WTC11 (cell line): ENCODE measurements at regions not wholly inside any gene's neighbourhood (a gene's known extent, or its start where the extent isn't known, plus 50 kb on each side); places are given as distances from the start of the nearest gene placed in this dataset.

Experiments
- ATAC-seq: fragments of 200-7000 bp; cut with Tn5 transposase; 2 replicates; pipeline ENCODE4 v1.10.0; 2021; ENCODE audit warnings: mild to moderate bottlenecking, moderate library complexity
- CTCF ChIA-PET: fragments of 300-600 bp; sonication (Branson Sonifier 250); formaldehyde crosslinking; loops from one replicate; lab custom pipeline; 2021; ENCODE audit warnings: antibody characterized with exemption; lab: Charles Lee
- POLR2A ChIA-PET: fragments of 350-600 bp; sonication (Branson Sonifier 250); formaldehyde crosslinking; loops from one replicate; lab custom pipeline; 2021; ENCODE audit warnings: antibody characterized with exemption; lab: Charles Lee
- DNase-seq: peaks from one replicate; pipeline ENCODE4 v3.0.0; 2021; ENCODE audit warnings: low spot score
- H3K27ac Mint-ChIP-seq: 2 replicates; pipeline ENCODE4 v1.8.0; 2021; ENCODE audit warnings: mixed read lengths
- H3K27me3 Mint-ChIP-seq: 2 replicates; pipeline ENCODE4 v1.8.0; 2021; ENCODE audit warnings: low read depth, mild to moderate bottlenecking, moderate library complexity, mixed read lengths
- H3K36me3 Mint-ChIP-seq: 2 replicates; pipeline ENCODE4 v1.8.0; 2021; ENCODE audit warnings: mixed read lengths
- H3K4me1 Mint-ChIP-seq: 2 replicates; pipeline ENCODE4 v1.8.0; 2022; ENCODE audit warnings: mixed read lengths
- H3K4me3 Mint-ChIP-seq: 2 replicates; pipeline ENCODE4 v1.8.0; 2021; ENCODE audit warnings: mild to moderate bottlenecking, moderate library complexity, mixed read lengths
- H3K9me3 Mint-ChIP-seq: 2 replicates; pipeline ENCODE4 v1.8.0; 2021; ENCODE audit warnings: mixed read lengths
- CBFB ChIP-seq: sonication (generic); formaldehyde crosslinking; IDR thresholded peaks from 2 replicates; pipeline ENCODE4 v1.8.1; 2022; ENCODE audit warnings: mild to moderate bottlenecking, low read depth, missing genetic modification reagents
- ESRRA ChIP-seq: sonication (generic); formaldehyde crosslinking; IDR thresholded peaks from 2 replicates; pipeline ENCODE4 v1.8.1; 2022; ENCODE audit warnings: mild to moderate bottlenecking, missing genetic modification reagents, borderline replicate concordance
- FOXP1 ChIP-seq: sonication (generic); formaldehyde crosslinking; IDR thresholded peaks from 2 replicates; pipeline ENCODE4 v1.8.0; 2022; ENCODE audit warnings: missing genetic modification reagents, mild to moderate bottlenecking, moderate library complexity, borderline replicate concordance
- GTF2I ChIP-seq: fragments of 250-450 bp; sonication (Bioruptor Pico); conservative IDR thresholded peaks from 2 replicates; pipeline ENCODE4 v1.4.0; 2021; ENCODE audit warnings: mild to moderate bottlenecking
- NR3C1 ChIP-seq: sonication (generic); formaldehyde crosslinking; conservative IDR thresholded peaks from 2 replicates; pipeline ENCODE4 v1.8.1; 2023; ENCODE audit warnings: low read depth, mild to moderate bottlenecking, missing genetic modification reagents
- SMAD3 ChIP-seq: sonication (generic); formaldehyde crosslinking; IDR thresholded peaks from 2 replicates; pipeline ENCODE4 v1.8.0; 2022; ENCODE audit warnings: missing genetic modification reagents, mild to moderate bottlenecking, borderline replicate concordance
- SOX15 ChIP-seq: fragments of 250-450 bp; sonication (Bioruptor Pico); IDR thresholded peaks from 2 replicates; pipeline ENCODE4 v1.9.0; 2021; ENCODE audit warnings: mild to moderate bottlenecking
- TEAD1 ChIP-seq: sonication (generic); formaldehyde crosslinking; IDR thresholded peaks from 2 replicates; pipeline ENCODE4 v1.8.0; 2022; ENCODE audit warnings: mild to moderate bottlenecking, missing genetic modification reagents
- ZBTB21 ChIP-seq: sonication (generic); formaldehyde crosslinking; IDR thresholded peaks from 2 replicates; pipeline ENCODE4 v1.8.1; 2023; ENCODE audit warnings: mild to moderate bottlenecking, missing genetic modification reagents, borderline replicate concordance
- ZNF138 ChIP-seq: sonication (generic); formaldehyde crosslinking; conservative IDR thresholded peaks from 2 replicates; pipeline ENCODE4 v1.8.1; 2022; ENCODE audit warnings: mild to moderate bottlenecking, moderate library complexity, missing genetic modification reagents
- ZNF219 ChIP-seq: sonication (generic); formaldehyde crosslinking; IDR thresholded peaks from 2 replicates; pipeline ENCODE4 v1.8.0; 2023; ENCODE audit warnings: missing genetic modification reagents, mild to moderate bottlenecking, borderline replicate concordance
- ZNF232 ChIP-seq: sonication (generic); formaldehyde crosslinking; IDR thresholded peaks from 2 replicates; pipeline ENCODE4 v1.8.0; 2022; ENCODE audit warnings: mild to moderate bottlenecking, missing genetic modification reagents
- ZNF317 ChIP-seq: sonication (generic); formaldehyde crosslinking; IDR thresholded peaks from 2 replicates; pipeline ENCODE4 v1.8.1; 2023; ENCODE audit warnings: low read depth, mild to moderate bottlenecking, moderate library complexity, missing genetic modification reagents, borderline replicate concordance
- ZNF416 ChIP-seq: fragments of 250-450 bp; sonication (Bioruptor Pico); IDR thresholded peaks from 2 replicates; pipeline ENCODE4 v1.9.0; 2021; ENCODE audit warnings: mild to moderate bottlenecking, inconsistent platforms
- ZNF423 ChIP-seq: fragments of 250-450 bp; sonication (Bioruptor Pico); IDR thresholded peaks from 2 replicates; pipeline ENCODE4 v2.1.2; 2022; ENCODE audit warnings: mild to moderate bottlenecking, moderate library complexity
- ZNF671 ChIP-seq: fragments of 250-450 bp; sonication (Bioruptor Pico); IDR thresholded peaks from 2 replicates; pipeline ENCODE4 v1.8.0; 2021; ENCODE audit warnings: mild to moderate bottlenecking
- TF ChIP-seq, protein P1 (sequence below): sonication (generic); formaldehyde crosslinking; IDR thresholded peaks from 2 replicates; pipeline ENCODE4 v1.8.0; 2022; ENCODE audit warnings: mild to moderate bottlenecking, missing genetic modification reagents
- TF ChIP-seq, protein P2 (sequence below): sonication (generic); formaldehyde crosslinking; IDR thresholded peaks from 2 replicates; pipeline ENCODE4 v1.8.0; 2022; ENCODE audit warnings: mild to moderate bottlenecking, missing genetic modification reagents
- TF ChIP-seq, protein P3 (sequence below): fragments of 250-450 bp; sonication (Bioruptor Pico); IDR thresholded peaks from 2 replicates; pipeline ENCODE4 v1.9.0; 2021; ENCODE audit warnings: mild to moderate bottlenecking
- TF ChIP-seq, protein P4 (sequence below): fragments of 200-600 bp; IDR thresholded peaks from 2 replicates; pipeline ENCODE4 v1.8.0; 2022; ENCODE audit warnings: antibody characterized with exemption
- TF ChIP-seq, protein P5 (sequence below): sonication (generic); formaldehyde crosslinking; IDR thresholded peaks from 2 replicates; pipeline ENCODE4 v1.8.0; 2023; ENCODE audit warnings: missing genetic modification reagents, mild to moderate bottlenecking, borderline replicate concordance

DNA sequence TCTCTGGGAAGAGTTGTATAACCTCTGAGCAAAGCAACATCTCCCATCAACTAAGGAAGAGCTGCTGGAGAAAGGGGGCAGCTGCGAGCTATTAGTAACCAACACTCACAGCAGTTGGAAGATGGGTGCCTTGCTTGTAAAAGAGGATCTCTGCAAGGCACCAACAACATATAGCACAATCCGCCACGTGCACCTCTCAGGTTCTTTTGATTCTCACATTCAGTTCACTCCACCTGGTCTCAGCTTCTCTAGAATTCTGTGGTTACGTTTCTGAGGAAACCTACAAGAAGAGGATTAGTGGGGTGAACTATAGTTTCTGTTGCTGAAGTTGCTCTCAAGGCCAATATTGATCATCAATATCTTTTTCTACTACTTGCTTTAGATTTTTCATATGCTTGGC, 117.1 kb downstream of the RPS24 start:
- H3K9me3 Mint-ChIP-seq, result peaks cover 8% of the 10 kb centered on the region; the same call in 1 of the 2 replicates
- DNase-seq (no peak), ATAC-seq (no peak)
- CTCF ChIA-PET, result interaction anchor here (1.2 kb wide), 1 partner anchor 103 kb away, joined by 4 read pairs; no protein-coding TSS in a partner anchor
- no peak overlapping the region for H3K27ac Mint-ChIP-seq
- TF ChIP-seq SOX15, result no peak
- no peaks in the 10 kb centered on the region for H3K4me1 Mint-ChIP-seq
- POLR2A ChIA-PET, result no interaction called here
- H3K27me3 Mint-ChIP-seq, result peaks cover 6% of the 10 kb centered on the region
- no peaks in the 10 kb centered on the region for H3K36me3 Mint-ChIP-seq
- H3K4me3 Mint-ChIP-seq, result no peak overlapping the region

DNA sequence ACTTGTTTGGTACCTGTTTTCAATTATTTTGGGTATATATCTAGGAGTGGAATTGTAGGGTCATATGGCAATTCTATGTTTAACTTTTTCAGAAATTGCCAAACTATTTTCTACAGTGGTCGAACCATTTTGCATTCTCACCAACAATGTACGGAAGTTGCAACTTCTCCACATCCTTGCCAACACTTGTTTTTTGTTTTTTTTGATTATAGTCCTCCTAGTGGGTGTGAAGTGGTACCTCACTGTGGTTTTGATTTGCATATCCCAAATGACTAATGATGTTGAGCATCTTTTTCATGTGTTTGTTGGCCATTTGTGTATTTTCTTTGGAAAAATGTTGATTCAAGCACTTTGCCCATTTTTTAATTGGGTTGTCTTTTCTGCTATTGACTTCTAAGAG, 122.1 kb downstream of the RPS24 start:
- DNase-seq (no peak), ATAC-seq (no peak)
- H3K4me3 Mint-ChIP-seq, result no peak overlapping the region
- CTCF ChIA-PET, result no interaction called here
- H3K27me3 Mint-ChIP-seq, result no peaks in the 10 kb centered on the region; the same call in 1 of the 2 replicates
- H3K4me1 Mint-ChIP-seq, result no peaks in the 10 kb centered on the region
- no peaks in the 10 kb centered on the region for H3K36me3 Mint-ChIP-seq
- POLR2A ChIA-PET, result interaction anchor here (0.6 kb wide), 1 partner anchor 572 kb away, joined by 4 read pairs; no protein-coding TSS in a partner anchor
- TF ChIP-seq ZNF416 (CRISPR knock-in tag) (no peak), ZNF671 (CRISPR knock-in tag) (no peak), ZNF232 (no peak), NR3C1 (CRISPR knock-in tag) (no peak), GTF2I (CRISPR knock-in tag) (no peak), TEAD1 (no peak), FOXP1 (no peak), ZNF219 (no peak), ZNF423 (CRISPR knock-in tag) (no peak), ZBTB21 (no peak), SMAD3 (no peak), CBFB (CRISPR knock-in tag) (no peak), ZNF317 (no peak), ZNF138 (CRISPR knock-in tag) (no peak), ESRRA (CRISPR knock-in tag) (no peak)
- TF ChIP-seq, protein P1, sequence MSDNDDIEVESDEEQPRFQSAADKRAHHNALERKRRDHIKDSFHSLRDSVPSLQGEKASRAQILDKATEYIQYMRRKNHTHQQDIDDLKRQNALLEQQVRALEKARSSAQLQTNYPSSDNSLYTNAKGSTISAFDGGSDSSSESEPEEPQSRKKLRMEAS (CRISPR knock-in tag), result no peak
- TF ChIP-seq, protein P2, sequence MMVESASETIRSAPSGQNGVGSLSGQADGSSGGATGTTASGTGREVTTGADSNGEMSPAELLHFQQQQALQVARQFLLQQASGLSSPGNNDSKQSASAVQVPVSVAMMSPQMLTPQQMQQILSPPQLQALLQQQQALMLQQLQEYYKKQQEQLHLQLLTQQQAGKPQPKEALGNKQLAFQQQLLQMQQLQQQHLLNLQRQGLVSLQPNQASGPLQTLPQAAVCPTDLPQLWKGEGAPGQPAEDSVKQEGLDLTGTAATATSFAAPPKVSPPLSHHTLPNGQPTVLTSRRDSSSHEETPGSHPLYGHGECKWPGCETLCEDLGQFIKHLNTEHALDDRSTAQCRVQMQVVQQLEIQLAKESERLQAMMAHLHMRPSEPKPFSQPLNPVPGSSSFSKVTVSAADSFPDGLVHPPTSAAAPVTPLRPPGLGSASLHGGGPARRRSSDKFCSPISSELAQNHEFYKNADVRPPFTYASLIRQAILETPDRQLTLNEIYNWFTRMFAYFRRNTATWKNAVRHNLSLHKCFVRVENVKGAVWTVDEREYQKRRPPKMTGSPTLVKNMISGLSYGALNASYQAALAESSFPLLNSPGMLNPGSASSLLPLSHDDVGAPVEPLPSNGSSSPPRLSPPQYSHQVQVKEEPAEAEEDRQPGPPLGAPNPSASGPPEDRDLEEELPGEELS (CRISPR knock-in tag), result no peak
- TF ChIP-seq, protein P3, sequence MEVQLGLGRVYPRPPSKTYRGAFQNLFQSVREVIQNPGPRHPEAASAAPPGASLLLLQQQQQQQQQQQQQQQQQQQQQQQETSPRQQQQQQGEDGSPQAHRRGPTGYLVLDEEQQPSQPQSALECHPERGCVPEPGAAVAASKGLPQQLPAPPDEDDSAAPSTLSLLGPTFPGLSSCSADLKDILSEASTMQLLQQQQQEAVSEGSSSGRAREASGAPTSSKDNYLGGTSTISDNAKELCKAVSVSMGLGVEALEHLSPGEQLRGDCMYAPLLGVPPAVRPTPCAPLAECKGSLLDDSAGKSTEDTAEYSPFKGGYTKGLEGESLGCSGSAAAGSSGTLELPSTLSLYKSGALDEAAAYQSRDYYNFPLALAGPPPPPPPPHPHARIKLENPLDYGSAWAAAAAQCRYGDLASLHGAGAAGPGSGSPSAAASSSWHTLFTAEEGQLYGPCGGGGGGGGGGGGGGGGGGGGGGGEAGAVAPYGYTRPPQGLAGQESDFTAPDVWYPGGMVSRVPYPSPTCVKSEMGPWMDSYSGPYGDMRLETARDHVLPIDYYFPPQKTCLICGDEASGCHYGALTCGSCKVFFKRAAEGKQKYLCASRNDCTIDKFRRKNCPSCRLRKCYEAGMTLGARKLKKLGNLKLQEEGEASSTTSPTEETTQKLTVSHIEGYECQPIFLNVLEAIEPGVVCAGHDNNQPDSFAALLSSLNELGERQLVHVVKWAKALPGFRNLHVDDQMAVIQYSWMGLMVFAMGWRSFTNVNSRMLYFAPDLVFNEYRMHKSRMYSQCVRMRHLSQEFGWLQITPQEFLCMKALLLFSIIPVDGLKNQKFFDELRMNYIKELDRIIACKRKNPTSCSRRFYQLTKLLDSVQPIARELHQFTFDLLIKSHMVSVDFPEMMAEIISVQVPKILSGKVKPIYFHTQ, result no peak
- TF ChIP-seq, protein P4, sequence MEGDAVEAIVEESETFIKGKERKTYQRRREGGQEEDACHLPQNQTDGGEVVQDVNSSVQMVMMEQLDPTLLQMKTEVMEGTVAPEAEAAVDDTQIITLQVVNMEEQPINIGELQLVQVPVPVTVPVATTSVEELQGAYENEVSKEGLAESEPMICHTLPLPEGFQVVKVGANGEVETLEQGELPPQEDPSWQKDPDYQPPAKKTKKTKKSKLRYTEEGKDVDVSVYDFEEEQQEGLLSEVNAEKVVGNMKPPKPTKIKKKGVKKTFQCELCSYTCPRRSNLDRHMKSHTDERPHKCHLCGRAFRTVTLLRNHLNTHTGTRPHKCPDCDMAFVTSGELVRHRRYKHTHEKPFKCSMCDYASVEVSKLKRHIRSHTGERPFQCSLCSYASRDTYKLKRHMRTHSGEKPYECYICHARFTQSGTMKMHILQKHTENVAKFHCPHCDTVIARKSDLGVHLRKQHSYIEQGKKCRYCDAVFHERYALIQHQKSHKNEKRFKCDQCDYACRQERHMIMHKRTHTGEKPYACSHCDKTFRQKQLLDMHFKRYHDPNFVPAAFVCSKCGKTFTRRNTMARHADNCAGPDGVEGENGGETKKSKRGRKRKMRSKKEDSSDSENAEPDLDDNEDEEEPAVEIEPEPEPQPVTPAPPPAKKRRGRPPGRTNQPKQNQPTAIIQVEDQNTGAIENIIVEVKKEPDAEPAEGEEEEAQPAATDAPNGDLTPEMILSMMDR, result no peak
- TF ChIP-seq, protein P5, sequence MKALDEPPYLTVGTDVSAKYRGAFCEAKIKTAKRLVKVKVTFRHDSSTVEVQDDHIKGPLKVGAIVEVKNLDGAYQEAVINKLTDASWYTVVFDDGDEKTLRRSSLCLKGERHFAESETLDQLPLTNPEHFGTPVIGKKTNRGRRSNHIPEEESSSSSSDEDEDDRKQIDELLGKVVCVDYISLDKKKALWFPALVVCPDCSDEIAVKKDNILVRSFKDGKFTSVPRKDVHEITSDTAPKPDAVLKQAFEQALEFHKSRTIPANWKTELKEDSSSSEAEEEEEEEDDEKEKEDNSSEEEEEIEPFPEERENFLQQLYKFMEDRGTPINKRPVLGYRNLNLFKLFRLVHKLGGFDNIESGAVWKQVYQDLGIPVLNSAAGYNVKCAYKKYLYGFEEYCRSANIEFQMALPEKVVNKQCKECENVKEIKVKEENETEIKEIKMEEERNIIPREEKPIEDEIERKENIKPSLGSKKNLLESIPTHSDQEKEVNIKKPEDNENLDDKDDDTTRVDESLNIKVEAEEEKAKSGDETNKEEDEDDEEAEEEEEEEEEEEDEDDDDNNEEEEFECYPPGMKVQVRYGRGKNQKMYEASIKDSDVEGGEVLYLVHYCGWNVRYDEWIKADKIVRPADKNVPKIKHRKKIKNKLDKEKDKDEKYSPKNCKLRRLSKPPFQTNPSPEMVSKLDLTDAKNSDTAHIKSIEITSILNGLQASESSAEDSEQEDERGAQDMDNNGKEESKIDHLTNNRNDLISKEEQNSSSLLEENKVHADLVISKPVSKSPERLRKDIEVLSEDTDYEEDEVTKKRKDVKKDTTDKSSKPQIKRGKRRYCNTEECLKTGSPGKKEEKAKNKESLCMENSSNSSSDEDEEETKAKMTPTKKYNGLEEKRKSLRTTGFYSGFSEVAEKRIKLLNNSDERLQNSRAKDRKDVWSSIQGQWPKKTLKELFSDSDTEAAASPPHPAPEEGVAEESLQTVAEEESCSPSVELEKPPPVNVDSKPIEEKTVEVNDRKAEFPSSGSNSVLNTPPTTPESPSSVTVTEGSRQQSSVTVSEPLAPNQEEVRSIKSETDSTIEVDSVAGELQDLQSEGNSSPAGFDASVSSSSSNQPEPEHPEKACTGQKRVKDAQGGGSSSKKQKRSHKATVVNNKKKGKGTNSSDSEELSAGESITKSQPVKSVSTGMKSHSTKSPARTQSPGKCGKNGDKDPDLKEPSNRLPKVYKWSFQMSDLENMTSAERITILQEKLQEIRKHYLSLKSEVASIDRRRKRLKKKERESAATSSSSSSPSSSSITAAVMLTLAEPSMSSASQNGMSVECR (CRISPR knock-in tag), result no peak
- no peak overlapping the region for H3K27ac Mint-ChIP-seq
- no peaks in the 10 kb centered on the region for H3K9me3 Mint-ChIP-seq
